Nucleus accumbens (tissue), 56 donors: ENCODE measurements at regions not wholly inside any gene's neighbourhood (a gene's known extent, or its start where the extent isn't known, plus 50 kb on each side); places are given as distances from the start of the nearest gene placed in this dataset.

Source experiments
- DNase-seq, 56 donors: peaks; one replicate each; lab custom pipeline; 2025; lab: John Stamatoyannopoulos, UW

- DNase-seq = no peak
Observed at GRCh38 chr1:177514207-177514606, 343.4 kb downstream of the BRINP2 start.

- no peak for DNase-seq
Observed at GRCh38 chr1:177511036-177511435, 340.3 kb downstream of the BRINP2 start.

- no peak for DNase-seq
Observed at GRCh38 chr1:177505905-177506590, 335.3 kb downstream of the BRINP2 start.

- no peak for DNase-seq
Observed at GRCh38 chr1:177495878-177496277, 325.1 kb downstream of the BRINP2 start.

GRCh38 chr1:177490786-177491185, 320.0 kb downstream of the BRINP2 start:
- no peak for DNase-seq

GRCh38 chr1:177490036-177490639, 319.4 kb downstream of the BRINP2 start:
- DNase-seq = no peak

GRCh38 chr1:177488722-177489121, 318.0 kb downstream of the BRINP2 start:
- no peak for DNase-seq

- no peak for DNase-seq
Observed at GRCh38 chr1:177487481-177487880, 316.7 kb downstream of the BRINP2 start.

GRCh38 chr1:177480741-177481305, 310.1 kb downstream of the BRINP2 start:
- DNase-seq = no peak

GRCh38 chr1:177479600-177479999, 308.8 kb downstream of the BRINP2 start:
- DNase-seq = no peak

GRCh38 chr1:177476676-177477075, 305.9 kb downstream of the BRINP2 start:
- DNase-seq = no peak

- DNase-seq = no peak
Observed at GRCh38 chr1:177472567-177472966, 301.8 kb downstream of the BRINP2 start.

GRCh38 chr1:177471244-177471643, 300.5 kb downstream of the BRINP2 start:
- no peak for DNase-seq

- no peak for DNase-seq
Observed at GRCh38 chr1:177469519-177469918, 298.8 kb downstream of the BRINP2 start.

GRCh38 chr1:177466286-177466685, 295.5 kb downstream of the BRINP2 start:
- DNase-seq = no peak

GRCh38 chr1:177464686-177465085, 293.9 kb downstream of the BRINP2 start:
- no peak for DNase-seq

GRCh38 chr1:177451191-177451590, 280.4 kb downstream of the BRINP2 start:
- DNase-seq = no peak

- DNase-seq = peak in 25 of 56 donors; percentile 2 to 71 (median 29)
Observed at GRCh38 chr1:177448652-177449357, 278.0 kb downstream of the BRINP2 start.

- DNase-seq = no peak
Observed at GRCh38 chr1:177448036-177448615, 277.4 kb downstream of the BRINP2 start.

GRCh38 chr1:177444997-177445746, 274.4 kb downstream of the BRINP2 start:
- DNase-seq = no peak
